OCI-M1 (cell line): ENCODE measurements at regions not wholly inside any gene's neighbourhood (a gene's known extent, or its start where the extent isn't known, plus 50 kb on each side); places are given as distances from the start of the nearest gene placed in this dataset.

ENCODE experiments used
- DNase-seq: peaks from one replicate; lab custom pipeline; 2025; lab: John Stamatoyannopoulos, UW

DNA sequence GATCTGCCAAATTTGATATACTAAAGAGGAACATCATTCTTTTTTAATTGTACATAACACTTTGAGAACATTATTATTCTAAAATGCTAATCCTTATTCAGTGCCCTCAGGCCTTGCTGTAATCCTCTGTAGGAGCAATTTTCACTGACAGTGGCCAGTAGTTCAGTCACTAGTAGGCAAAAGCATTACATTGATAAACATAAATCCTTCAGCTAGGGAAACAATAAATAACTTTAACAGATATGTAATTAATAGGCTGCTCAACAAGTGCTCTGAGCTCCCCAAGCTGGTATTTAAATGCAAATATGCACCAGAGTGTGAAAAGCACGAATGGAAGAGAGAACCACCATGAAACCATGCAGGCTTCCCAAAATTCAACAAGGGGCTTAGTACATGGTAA lies 77.7 kb upstream of the FAM47C start:
- DNase-seq = no peak

DNA sequence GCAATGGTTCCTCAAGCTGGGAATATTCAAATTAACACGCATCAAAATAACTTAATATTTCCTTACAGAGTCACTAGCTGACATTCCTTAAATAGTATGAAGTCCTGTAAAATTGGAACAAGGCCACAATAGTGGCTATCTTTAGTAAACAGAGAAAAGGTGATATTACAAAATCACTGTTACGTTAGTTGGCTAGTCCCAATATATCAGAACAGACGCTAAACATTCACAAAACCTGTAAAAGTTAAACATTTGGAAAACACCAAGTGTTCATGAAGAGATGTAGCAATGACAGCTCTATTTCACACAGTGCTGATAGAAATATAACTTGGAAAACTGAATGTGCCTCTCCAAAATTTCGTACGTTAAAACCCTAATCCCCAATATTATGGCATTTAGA lies 61.0 kb upstream of the FAM47C start:
- no peak for DNase-seq

GRCh38 chrX:36950495-36951253 lies 57.5 kb upstream of the FAM47C start:
- DNase-seq = no peak

DNA sequence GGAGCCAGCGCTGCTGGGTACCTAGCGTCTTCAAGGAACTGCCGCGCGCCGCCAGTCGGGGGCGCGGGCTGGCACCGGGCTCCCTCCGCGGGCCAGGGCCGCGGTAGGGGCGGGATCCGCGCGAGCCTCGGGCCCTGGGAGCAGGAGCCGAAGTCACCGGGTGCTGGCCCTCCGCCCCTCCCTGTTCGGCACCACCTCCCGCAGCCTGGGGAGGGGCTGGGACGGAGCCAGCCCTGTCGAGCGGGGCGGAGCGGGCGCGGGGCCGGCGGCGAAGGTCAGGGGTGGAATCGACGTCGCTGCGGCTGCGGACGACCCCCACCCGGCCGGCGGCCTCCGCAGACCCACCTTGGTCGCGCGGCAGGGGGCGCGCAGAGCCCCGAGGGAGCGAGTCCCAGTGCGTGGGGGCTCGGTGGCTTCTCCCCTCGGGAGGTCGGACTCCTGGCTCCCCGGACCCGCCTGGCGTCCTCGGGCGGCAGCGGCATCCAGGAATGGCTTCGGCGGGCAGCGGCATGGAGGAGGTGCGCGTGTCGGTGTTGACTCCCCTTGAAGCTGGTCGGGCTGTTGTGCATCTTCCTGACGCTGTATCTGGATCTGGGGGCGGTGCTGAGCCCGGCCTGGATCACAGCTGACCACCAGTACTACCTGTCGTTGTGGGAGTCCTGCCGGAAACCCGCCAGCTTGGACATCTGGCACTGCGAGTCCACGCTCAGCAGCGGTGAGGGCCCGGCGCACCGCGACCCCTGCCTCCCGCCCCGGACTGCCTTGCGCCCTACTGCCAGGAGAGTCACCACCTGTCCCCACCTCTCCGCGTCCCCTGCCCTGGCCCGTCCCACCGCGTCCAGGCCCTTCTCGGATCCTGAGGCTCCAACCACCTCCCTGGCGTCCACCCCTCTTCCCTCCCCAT lies 50.5 kb upstream of the FAM47C start:
- DNase-seq = no peak
